Liver (tissue), 8 donors: ENCODE measurements at regions not wholly inside any gene's neighbourhood (a gene's known extent, or its start where the extent isn't known, plus 50 kb on each side); places are given as distances from the start of the nearest gene placed in this dataset.

Experiments
- DNase-seq: peaks from one replicate; pipeline ENCODE4 v3.0.0-alpha.2; 2017; ENCODE audit warnings: low spot score
- H3K27ac ChIP-seq, 2 donors: one replicate each; pipeline ENCODE4 v1.7.0; 2013; ENCODE audit warnings: inconsistent platforms in 2 of 2, low read length in 2 of 2, control low read depth in 1 of 2, low read depth in 1 of 2, mild to moderate bottlenecking in 1 of 2
- H3K27me3 ChIP-seq, 4 donors: one replicate each; pipeline versions ENCODE4 v1.6.1 to v1.7.0; 2013; ENCODE audit warnings: low read length in 3 of 4, inconsistent platforms in 1 of 4, mild to moderate bottlenecking in 1 of 4, moderate library complexity in 1 of 4; ENCODE audit not compliant: control insufficient read depth in 4 of 4, insufficient read depth in 4 of 4
- H3K36me3 ChIP-seq, 4 donors: one replicate each; pipeline versions ENCODE4 v1.6.1 to v1.7.0; 2013; ENCODE audit warnings: low read length in 3 of 4, mild to moderate bottlenecking in 3 of 4, low read depth in 1 of 4, moderate library complexity in 1 of 4; ENCODE audit not compliant: control insufficient read depth in 4 of 4, insufficient read depth in 3 of 4
- H3K4me1 ChIP-seq, 4 donors: one replicate each; pipeline versions ENCODE4 v1.6.1 to v1.7.0; 2013; ENCODE audit warnings: low read length in 3 of 4, mild to moderate bottlenecking in 3 of 4, moderate library complexity in 1 of 4; ENCODE audit not compliant: control insufficient read depth in 4 of 4, insufficient read depth in 4 of 4
- H3K4me3 ChIP-seq, 3 donors: one replicate each; pipeline versions ENCODE4 v1.6.1 to v1.7.0; 2013; ENCODE audit warnings: low read length in 3 of 3, control low read depth in 1 of 3, low read depth in 1 of 3, mild to moderate bottlenecking in 1 of 3
- H3K9ac ChIP-seq, 2 donors: one replicate each; pipeline ENCODE4 v1.7.0; 2013; ENCODE audit warnings: low read length in 2 of 2, mild to moderate bottlenecking in 2 of 2, moderate library complexity in 2 of 2, control low read depth in 1 of 2, low read depth in 1 of 2
- H3K9me3 ChIP-seq, 4 donors: one replicate each; pipeline versions ENCODE4 v1.6.1 to v1.7.0; 2013; ENCODE audit warnings: low read length in 3 of 4; ENCODE audit not compliant: control insufficient read depth in 4 of 4
- EGR1 ChIP-seq, 2 donors: IDR thresholded peaks; 2 replicates each; pipeline ENCODE4 v1.6.1; 2016 to 2018; ENCODE audit warnings: antibody characterized with exemption in 2 of 2, low read depth in 2 of 2
- FOXA1 ChIP-seq: IDR thresholded peaks from 2 replicates; pipeline ENCODE4 v1.6.1; 2016; ENCODE audit warnings: antibody characterized with exemption
- FOXA2 ChIP-seq: IDR thresholded peaks from 2 replicates; pipeline ENCODE4 v1.6.1; 2016; ENCODE audit warnings: antibody characterized with exemption
- GABPA ChIP-seq, 2 donors: IDR thresholded peaks in 1 of 2; conservative IDR thresholded peaks in 1 of 2; 2 replicates each; pipeline ENCODE4 v1.6.1; 2016; ENCODE audit warnings: antibody characterized with exemption in 2 of 2, mild to moderate bottlenecking in 1 of 2, moderate library complexity in 1 of 2
- HNF4A ChIP-seq, 2 donors: conservative IDR thresholded peaks; 2 replicates each; pipeline ENCODE4 v1.6.1; 2016; ENCODE audit warnings: antibody characterized with exemption in 2 of 2, mild to moderate bottlenecking in 2 of 2
- HNF4G ChIP-seq: IDR thresholded peaks from 2 replicates; pipeline ENCODE4 v1.6.1; 2016; ENCODE audit warnings: antibody characterized with exemption
- MAX ChIP-seq: IDR thresholded peaks from 2 replicates; pipeline ENCODE4 v1.6.1; 2016; ENCODE audit warnings: antibody characterized with exemption
- NR2F2 ChIP-seq: IDR thresholded peaks from 2 replicates; pipeline ENCODE4 v1.6.1; 2016; ENCODE audit warnings: antibody characterized with exemption
- SP1 ChIP-seq: IDR thresholded peaks from 2 replicates; pipeline ENCODE4 v1.6.1; 2018; ENCODE audit warnings: antibody characterized with exemption, mild to moderate bottlenecking
- TAF1 ChIP-seq: conservative IDR thresholded peaks from 2 replicates; pipeline ENCODE4 v1.6.1; 2016; ENCODE audit warnings: antibody characterized with exemption, mild to moderate bottlenecking
- YY1 ChIP-seq: IDR thresholded peaks from 2 replicates; pipeline ENCODE4 v1.6.1; 2016; ENCODE audit warnings: antibody characterized with exemption, mild to moderate bottlenecking
- ZBTB33 ChIP-seq: IDR thresholded peaks from 2 replicates; pipeline ENCODE4 v1.6.1; 2016; ENCODE audit warnings: antibody characterized with exemption
- WGBS: extraction: QIAGEN DNeasy Blood & Tissue Kit; methylation state at CpG from one replicate; pipeline ENCODE4 v1.1.7; 2013; 5-methylcytosine and 5-hydroxymethylcytosine counted together
- TF ChIP-seq, protein P1 (sequence below): IDR thresholded peaks from 2 replicates; pipeline ENCODE4 v1.6.1; 2016; ENCODE audit warnings: antibody characterized with exemption
- TF ChIP-seq, protein P2 (sequence below): fragments of 150-350 bp; IDR thresholded peaks from 2 replicates; pipeline ENCODE4 v1.5.1; 2017; ENCODE audit warnings: improper control_type of control experiment, low read depth, low read length; ENCODE audit not compliant: missing input control
- TF ChIP-seq, protein P3 (sequence below): IDR thresholded peaks from 2 replicates; pipeline ENCODE4 v1.6.1; 2016; ENCODE audit warnings: antibody characterized with exemption, mild to moderate bottlenecking
- donor health status: healthy.
- donor health status: healthy.
- donor health status: healthy.
- donor health status: healthy.
- donor health status: healthy.

- H3K9me3 ChIP-seq: peaks cover 0 to 5% (median 3%) of the 10 kb centered on the region in 4 donors
- no peak overlapping the region for H3K9ac ChIP-seq
- no peaks in the 10 kb centered on the region for H3K36me3 ChIP-seq
- DNase-seq: no peak
- peaks cover 0 to 8% (median 0%) of the 10 kb centered on the region in 4 donors for H3K27me3 ChIP-seq
- TF ChIP-seq HNF4A (conservative IDR thresholded peaks at IDR 0.05): no peak
- TF ChIP-seq HNF4G: no peak
- TF ChIP-seq NR2F2: no peak
- TF ChIP-seq EGR1 (IDR thresholded peaks at IDR 0.05; ENCODE audit: low read depth in 2 of 2): no peak
- TF ChIP-seq, protein P1, sequence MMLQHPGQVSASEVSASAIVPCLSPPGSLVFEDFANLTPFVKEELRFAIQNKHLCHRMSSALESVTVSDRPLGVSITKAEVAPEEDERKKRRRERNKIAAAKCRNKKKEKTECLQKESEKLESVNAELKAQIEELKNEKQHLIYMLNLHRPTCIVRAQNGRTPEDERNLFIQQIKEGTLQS: no peak
- no peak for TF ChIP-seq SP1
- no peak for TF ChIP-seq GABPA (IDR thresholded peaks at IDR 0.05 in 1 of 2, conservative IDR thresholded peaks at IDR 0.05 in 1 of 2)
- no peak overlapping the region for H3K4me3 ChIP-seq
- WGBS: 79% methylated on average over 2 of the region's 2 CpGs
- no peaks in the 10 kb centered on the region for H3K4me1 ChIP-seq
- no peak overlapping the region for H3K27ac ChIP-seq
Observed at GRCh38 chr7:51644216-51644615, 327.6 kb upstream of the COBL start.

DNA sequence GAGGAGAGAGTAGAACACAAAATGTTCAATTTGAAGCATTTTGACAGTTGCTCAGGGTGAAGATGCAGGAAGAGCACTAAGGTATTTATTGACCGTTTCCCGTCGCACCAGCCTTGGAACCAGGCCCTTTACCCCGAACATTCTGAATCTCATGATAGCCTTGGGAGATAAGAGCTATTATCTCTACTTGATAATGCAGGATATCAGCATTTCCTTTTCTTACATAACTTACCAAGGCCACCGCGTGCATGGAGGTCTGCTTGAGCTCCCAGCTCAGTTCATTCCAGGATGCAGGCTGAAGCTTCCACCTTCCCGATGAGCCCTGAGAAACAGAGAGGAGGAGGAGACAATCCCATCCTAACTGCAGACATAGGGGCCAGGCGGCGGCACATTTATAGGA lies 324.2 kb upstream of the COBL start:
- Histone ChIP-seq H3K4me1 (no peaks in the 10 kb centered on the region), H3K9me3 (no peaks in the 10 kb centered on the region), H3K9ac (no peak overlapping the region), H3K36me3 (no peaks in the 10 kb centered on the region), H3K4me3 (no peak overlapping the region), H3K27me3 (peaks cover 0 to 4% (median 0%) of the 10 kb centered on the region in 4 donors), H3K27ac (no peak overlapping the region)
- TF ChIP-seq, protein P2, sequence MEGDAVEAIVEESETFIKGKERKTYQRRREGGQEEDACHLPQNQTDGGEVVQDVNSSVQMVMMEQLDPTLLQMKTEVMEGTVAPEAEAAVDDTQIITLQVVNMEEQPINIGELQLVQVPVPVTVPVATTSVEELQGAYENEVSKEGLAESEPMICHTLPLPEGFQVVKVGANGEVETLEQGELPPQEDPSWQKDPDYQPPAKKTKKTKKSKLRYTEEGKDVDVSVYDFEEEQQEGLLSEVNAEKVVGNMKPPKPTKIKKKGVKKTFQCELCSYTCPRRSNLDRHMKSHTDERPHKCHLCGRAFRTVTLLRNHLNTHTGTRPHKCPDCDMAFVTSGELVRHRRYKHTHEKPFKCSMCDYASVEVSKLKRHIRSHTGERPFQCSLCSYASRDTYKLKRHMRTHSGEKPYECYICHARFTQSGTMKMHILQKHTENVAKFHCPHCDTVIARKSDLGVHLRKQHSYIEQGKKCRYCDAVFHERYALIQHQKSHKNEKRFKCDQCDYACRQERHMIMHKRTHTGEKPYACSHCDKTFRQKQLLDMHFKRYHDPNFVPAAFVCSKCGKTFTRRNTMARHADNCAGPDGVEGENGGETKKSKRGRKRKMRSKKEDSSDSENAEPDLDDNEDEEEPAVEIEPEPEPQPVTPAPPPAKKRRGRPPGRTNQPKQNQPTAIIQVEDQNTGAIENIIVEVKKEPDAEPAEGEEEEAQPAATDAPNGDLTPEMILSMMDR: no peak
- TF ChIP-seq TAF1 (no peak), FOXA2 (no peak), GABPA (IDR thresholded peaks at IDR 0.05 in 1 of 2, conservative IDR thresholded peaks at IDR 0.05 in 1 of 2) (no peak), HNF4G (no peak), SP1 (no peak), FOXA1 (no peak), YY1 (no peak), MAX (no peak), HNF4A (conservative IDR thresholded peaks at IDR 0.05) (no peak), ZBTB33 (no peak)
- TF ChIP-seq, protein P3, sequence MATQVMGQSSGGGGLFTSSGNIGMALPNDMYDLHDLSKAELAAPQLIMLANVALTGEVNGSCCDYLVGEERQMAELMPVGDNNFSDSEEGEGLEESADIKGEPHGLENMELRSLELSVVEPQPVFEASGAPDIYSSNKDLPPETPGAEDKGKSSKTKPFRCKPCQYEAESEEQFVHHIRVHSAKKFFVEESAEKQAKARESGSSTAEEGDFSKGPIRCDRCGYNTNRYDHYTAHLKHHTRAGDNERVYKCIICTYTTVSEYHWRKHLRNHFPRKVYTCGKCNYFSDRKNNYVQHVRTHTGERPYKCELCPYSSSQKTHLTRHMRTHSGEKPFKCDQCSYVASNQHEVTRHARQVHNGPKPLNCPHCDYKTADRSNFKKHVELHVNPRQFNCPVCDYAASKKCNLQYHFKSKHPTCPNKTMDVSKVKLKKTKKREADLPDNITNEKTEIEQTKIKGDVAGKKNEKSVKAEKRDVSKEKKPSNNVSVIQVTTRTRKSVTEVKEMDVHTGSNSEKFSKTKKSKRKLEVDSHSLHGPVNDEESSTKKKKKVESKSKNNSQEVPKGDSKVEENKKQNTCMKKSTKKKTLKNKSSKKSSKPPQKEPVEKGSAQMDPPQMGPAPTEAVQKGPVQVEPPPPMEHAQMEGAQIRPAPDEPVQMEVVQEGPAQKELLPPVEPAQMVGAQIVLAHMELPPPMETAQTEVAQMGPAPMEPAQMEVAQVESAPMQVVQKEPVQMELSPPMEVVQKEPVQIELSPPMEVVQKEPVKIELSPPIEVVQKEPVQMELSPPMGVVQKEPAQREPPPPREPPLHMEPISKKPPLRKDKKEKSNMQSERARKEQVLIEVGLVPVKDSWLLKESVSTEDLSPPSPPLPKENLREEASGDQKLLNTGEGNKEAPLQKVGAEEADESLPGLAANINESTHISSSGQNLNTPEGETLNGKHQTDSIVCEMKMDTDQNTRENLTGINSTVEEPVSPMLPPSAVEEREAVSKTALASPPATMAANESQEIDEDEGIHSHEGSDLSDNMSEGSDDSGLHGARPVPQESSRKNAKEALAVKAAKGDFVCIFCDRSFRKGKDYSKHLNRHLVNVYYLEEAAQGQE: no peak
- no peak for DNase-seq
- 36% methylated on average over 9 of the region's 9 CpGs for WGBS
